ENCODE measurements at regions not wholly inside any gene's neighbourhood (a gene's known extent, or its start where the extent isn't known, plus 50 kb on each side); places are given as distances from the start of the nearest gene placed in this dataset.

DNA sequence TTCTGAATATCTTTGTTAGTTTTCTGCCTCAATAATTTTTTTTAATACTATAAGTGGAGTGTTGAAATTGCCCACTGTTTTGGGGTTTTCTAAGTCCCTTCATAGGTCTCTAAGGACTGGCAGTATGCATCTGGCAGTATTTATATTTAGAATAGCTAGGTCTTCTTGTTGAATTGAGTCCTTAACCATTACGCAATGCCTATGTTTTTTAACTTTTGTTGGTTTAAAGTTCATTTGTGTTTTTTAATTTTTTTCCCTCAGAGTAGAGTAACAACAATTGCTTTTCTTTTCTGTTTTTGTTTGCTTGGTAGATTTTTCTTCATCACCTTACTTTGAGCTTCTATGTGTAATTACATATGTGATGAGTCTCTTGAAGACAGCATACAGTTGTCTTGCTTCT lies 375.9 kb upstream of the EYS start:
- TF ChIP-seq, protein P1, sequence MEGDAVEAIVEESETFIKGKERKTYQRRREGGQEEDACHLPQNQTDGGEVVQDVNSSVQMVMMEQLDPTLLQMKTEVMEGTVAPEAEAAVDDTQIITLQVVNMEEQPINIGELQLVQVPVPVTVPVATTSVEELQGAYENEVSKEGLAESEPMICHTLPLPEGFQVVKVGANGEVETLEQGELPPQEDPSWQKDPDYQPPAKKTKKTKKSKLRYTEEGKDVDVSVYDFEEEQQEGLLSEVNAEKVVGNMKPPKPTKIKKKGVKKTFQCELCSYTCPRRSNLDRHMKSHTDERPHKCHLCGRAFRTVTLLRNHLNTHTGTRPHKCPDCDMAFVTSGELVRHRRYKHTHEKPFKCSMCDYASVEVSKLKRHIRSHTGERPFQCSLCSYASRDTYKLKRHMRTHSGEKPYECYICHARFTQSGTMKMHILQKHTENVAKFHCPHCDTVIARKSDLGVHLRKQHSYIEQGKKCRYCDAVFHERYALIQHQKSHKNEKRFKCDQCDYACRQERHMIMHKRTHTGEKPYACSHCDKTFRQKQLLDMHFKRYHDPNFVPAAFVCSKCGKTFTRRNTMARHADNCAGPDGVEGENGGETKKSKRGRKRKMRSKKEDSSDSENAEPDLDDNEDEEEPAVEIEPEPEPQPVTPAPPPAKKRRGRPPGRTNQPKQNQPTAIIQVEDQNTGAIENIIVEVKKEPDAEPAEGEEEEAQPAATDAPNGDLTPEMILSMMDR (IDR thresholded peaks at IDR 0.05; ENCODE audit: borderline replicate concordance, extremely low read depth, low read length, poor library complexity, severe bottlenecking): no peak
- no peak for TF ChIP-seq EZH2 (IDR thresholded peaks at IDR 0.05; ENCODE audit: borderline replicate concordance, low read depth, low read length, severe bottlenecking)
